ENCODE measurements at regions not wholly inside any gene's neighbourhood (a gene's known extent, or its start where the extent isn't known, plus 50 kb on each side); places are given as distances from the start of the nearest gene placed in this dataset.

GRCh38 chr1:95854457-95854856 lies 620.4 kb downstream of the RWDD3 start:
- H3K4me3 ChIP-seq (ENCODE audit: low read length), result no peak overlapping the region
- TF ChIP-seq, protein P1, sequence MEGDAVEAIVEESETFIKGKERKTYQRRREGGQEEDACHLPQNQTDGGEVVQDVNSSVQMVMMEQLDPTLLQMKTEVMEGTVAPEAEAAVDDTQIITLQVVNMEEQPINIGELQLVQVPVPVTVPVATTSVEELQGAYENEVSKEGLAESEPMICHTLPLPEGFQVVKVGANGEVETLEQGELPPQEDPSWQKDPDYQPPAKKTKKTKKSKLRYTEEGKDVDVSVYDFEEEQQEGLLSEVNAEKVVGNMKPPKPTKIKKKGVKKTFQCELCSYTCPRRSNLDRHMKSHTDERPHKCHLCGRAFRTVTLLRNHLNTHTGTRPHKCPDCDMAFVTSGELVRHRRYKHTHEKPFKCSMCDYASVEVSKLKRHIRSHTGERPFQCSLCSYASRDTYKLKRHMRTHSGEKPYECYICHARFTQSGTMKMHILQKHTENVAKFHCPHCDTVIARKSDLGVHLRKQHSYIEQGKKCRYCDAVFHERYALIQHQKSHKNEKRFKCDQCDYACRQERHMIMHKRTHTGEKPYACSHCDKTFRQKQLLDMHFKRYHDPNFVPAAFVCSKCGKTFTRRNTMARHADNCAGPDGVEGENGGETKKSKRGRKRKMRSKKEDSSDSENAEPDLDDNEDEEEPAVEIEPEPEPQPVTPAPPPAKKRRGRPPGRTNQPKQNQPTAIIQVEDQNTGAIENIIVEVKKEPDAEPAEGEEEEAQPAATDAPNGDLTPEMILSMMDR (conservative IDR thresholded peaks at IDR 0.05; ENCODE audit: low read depth, low read length), result no peak
- no peak for DNase-seq (ENCODE audit: low read depth)

DNA sequence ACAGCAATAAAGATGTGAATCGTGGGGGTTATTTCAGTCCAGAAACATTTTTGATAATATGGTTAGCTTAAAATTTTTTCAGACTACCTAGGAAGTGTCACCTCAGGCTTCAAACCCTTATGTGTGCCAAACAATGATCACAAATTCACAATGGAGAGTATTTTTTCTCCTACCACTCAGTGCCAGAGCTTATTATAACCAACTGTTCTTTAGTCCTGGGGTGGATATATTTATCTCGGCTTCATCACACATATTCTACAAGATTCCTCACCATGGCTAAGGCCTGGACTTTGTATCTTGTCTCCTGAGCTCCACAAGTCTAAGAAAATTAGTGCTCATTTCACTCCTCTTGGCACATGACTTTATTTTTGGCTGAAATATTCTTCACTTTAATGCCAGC lies 629.1 kb downstream of the RWDD3 start:
- no peak for DNase-seq (ENCODE audit: low read depth)
- TF ChIP-seq, protein P1 (conservative IDR thresholded peaks at IDR 0.05; ENCODE audit: low read depth, low read length), result no peak

GRCh38 chr1:95865769-95866168 lies 631.8 kb downstream of the RWDD3 start:
- no peak for DNase-seq (ENCODE audit: low read depth)
- no peak overlapping the region for H3K4me3 ChIP-seq (ENCODE audit: low read length)
- TF ChIP-seq, protein P1 (conservative IDR thresholded peaks at IDR 0.05; ENCODE audit: low read depth, low read length), result no peak

More for the DNA sequence above, 629.1 kb downstream of the RWDD3 start:
- no peak overlapping the region for H3K4me3 ChIP-seq (ENCODE audit: low read length)

GRCh38 chr1:95876276-95876675 lies 642.3 kb downstream of the RWDD3 start:
- TF ChIP-seq, protein P1 (conservative IDR thresholded peaks at IDR 0.05; ENCODE audit: low read depth, low read length), result no peak
- no peak for DNase-seq (ENCODE audit: low read depth)
- no peak overlapping the region for H3K4me3 ChIP-seq (ENCODE audit: low read length)

DNA sequence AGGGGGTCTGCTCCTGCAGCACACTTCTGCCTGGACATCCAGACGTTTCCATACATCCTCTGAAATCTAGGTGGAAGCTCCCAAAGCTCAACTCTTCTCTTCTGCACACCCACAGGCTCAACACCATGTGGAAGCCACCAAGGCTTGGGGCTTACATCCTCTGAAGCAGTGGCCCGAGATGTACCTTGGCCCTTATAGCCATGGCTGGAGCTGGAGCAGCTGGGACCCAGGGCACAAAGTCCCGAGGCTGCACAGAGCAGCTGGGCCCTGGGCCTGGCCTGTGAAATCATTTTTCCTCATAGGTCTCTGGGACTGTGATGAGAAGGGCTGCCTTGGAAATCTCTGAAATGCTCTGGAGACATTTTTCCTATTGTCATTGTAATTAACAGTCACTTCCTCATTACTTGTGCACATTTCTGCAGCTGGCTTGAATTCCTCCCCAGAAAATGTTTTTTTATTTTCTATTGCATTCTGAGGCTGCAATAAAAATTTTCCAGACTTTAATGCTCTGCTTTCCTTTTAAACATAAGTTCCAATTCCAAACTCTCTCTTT lies 645.6 kb downstream of the RWDD3 start:
- no peak for DNase-seq (ENCODE audit: low read depth)
- no peak overlapping the region for H3K4me3 ChIP-seq (ENCODE audit: low read length)
- TF ChIP-seq, protein P1 (conservative IDR thresholded peaks at IDR 0.05; ENCODE audit: low read depth, low read length), result no peak

- no peak for DNase-seq (ENCODE audit: low read depth)
- TF ChIP-seq, protein P1 (conservative IDR thresholded peaks at IDR 0.05; ENCODE audit: low read depth, low read length), result no peak
- H3K4me3 ChIP-seq (ENCODE audit: low read length), result no peak overlapping the region
These were observed 655.0 kb downstream of the RWDD3 start for GRCh38 chr1:95888941-95889390.

DNA sequence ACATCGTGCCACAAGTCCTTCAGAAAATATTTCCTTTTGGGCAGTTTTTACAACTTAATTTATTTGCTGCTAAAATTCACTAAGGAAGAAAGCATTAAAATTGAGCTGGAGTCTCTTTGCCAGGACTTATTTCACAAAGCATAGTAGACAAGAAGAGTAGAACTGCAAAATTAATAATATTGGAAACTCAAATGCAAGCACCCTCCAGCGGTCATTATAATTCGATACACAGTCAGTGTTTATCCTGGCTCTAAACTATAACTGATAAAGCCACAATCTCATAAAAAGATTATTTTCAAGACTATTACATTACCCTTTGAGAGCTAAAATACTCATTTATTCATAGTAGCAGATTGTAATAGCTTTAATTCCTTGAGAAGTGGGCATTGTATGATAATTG lies 655.4 kb downstream of the RWDD3 start:
- H3K4me3 ChIP-seq (ENCODE audit: low read length), result no peak overlapping the region
- TF ChIP-seq, protein P1 (conservative IDR thresholded peaks at IDR 0.05; ENCODE audit: low read depth, low read length), result no peak
- no peak for DNase-seq (ENCODE audit: low read depth)
